ENCODE measurements at regions not wholly inside any gene's neighbourhood (a gene's known extent, or its start where the extent isn't known, plus 50 kb on each side); places are given as distances from the start of the nearest gene placed in this dataset.

- intact Hi-C loops (cut with DNase I), result no loop called here
- H3K4me3 ChIP-seq, result no peak overlapping the region
- no peak for TF ChIP-seq EP300 (IDR thresholded peaks at IDR 0.05)
- no peak for TF ChIP-seq CTCF (IDR thresholded peaks at IDR 0.05)
- TF ChIP-seq POLR2A (IDR thresholded peaks at IDR 0.05), result no peak
- DNase-seq, result no peak
- no peaks in the 10 kb centered on the region for H3K9me3 ChIP-seq
- H3K36me3 ChIP-seq, result no peaks in the 10 kb centered on the region
- no peaks in the 10 kb centered on the region for H3K27me3 ChIP-seq
- H3K27ac ChIP-seq, result no peak overlapping the region
- no peaks in the 10 kb centered on the region for H3K4me1 ChIP-seq (ENCODE audit: insufficient read depth)
Observed at GRCh38 chr14:37787879-37788494, 192.6 kb downstream of the TTC6 start.

GRCh38 chr14:37791384-37792036 is 196.1 kb downstream of the TTC6 start:
- TF ChIP-seq EP300 (IDR thresholded peaks at IDR 0.05) (no peak), POLR2A (IDR thresholded peaks at IDR 0.05) (no peak), CTCF (IDR thresholded peaks at IDR 0.05) (no peak)
- no peak overlapping the region for H3K4me3 ChIP-seq
- WGBS, 3 donors, result 60 to 70% (median 66%) methylated on average over 3 of the region's 3 CpGs
- no peaks in the 10 kb centered on the region for H3K27me3 ChIP-seq
- H3K9me3 ChIP-seq, result no peaks in the 10 kb centered on the region
- H3K36me3 ChIP-seq, result no peaks in the 10 kb centered on the region
- DNase-seq, result no peak
- H3K27ac ChIP-seq, result no peak overlapping the region
- H3K4me1 ChIP-seq (ENCODE audit: insufficient read depth), result no peaks in the 10 kb centered on the region
- intact Hi-C loops (cut with DNase I), result no loop called here

GRCh38 chr14:37792124-37792523 is 196.7 kb downstream of the TTC6 start:
- H3K4me3 ChIP-seq, result no peak overlapping the region
- H3K27me3 ChIP-seq, result no peaks in the 10 kb centered on the region
- no peak for TF ChIP-seq EP300 (IDR thresholded peaks at IDR 0.05)
- no peak for TF ChIP-seq CTCF (IDR thresholded peaks at IDR 0.05)
- intact Hi-C loops (cut with DNase I), result no loop called here
- H3K36me3 ChIP-seq, result no peaks in the 10 kb centered on the region
- no peaks in the 10 kb centered on the region for H3K9me3 ChIP-seq
- no peak overlapping the region for H3K27ac ChIP-seq
- no peak for DNase-seq
- 80 to 85% (median 84%) methylated on average over 4 of the region's 4 CpGs for WGBS, 3 donors
- H3K4me1 ChIP-seq (ENCODE audit: insufficient read depth), result no peaks in the 10 kb centered on the region

- H3K4me1 ChIP-seq (ENCODE audit: insufficient read depth), result no peaks in the 10 kb centered on the region
- intact Hi-C loops (cut with DNase I), result no loop called here
- no peaks in the 10 kb centered on the region for H3K9me3 ChIP-seq
- no peaks in the 10 kb centered on the region for H3K36me3 ChIP-seq
- H3K4me3 ChIP-seq, result no peak overlapping the region
- TF ChIP-seq CTCF (IDR thresholded peaks at IDR 0.05) (no peak), POLR2A (IDR thresholded peaks at IDR 0.05) (no peak), EP300 (IDR thresholded peaks at IDR 0.05) (no peak)
- 65 to 88% (median 76%) methylated on average over 4 of the region's 4 CpGs for WGBS, 3 donors
- no peaks in the 10 kb centered on the region for H3K27me3 ChIP-seq
- no peak overlapping the region for H3K27ac ChIP-seq
- DNase-seq, result no peak
Observed at GRCh38 chr14:37796703-37797416, 201.4 kb downstream of the TTC6 start.

Measured in ovary (tissue), 7 donors.